ENCODE measurements at regions not wholly inside any gene's neighbourhood (a gene's known extent, or its start where the extent isn't known, plus 50 kb on each side); places are given as distances from the start of the nearest gene placed in this dataset.

DNA sequence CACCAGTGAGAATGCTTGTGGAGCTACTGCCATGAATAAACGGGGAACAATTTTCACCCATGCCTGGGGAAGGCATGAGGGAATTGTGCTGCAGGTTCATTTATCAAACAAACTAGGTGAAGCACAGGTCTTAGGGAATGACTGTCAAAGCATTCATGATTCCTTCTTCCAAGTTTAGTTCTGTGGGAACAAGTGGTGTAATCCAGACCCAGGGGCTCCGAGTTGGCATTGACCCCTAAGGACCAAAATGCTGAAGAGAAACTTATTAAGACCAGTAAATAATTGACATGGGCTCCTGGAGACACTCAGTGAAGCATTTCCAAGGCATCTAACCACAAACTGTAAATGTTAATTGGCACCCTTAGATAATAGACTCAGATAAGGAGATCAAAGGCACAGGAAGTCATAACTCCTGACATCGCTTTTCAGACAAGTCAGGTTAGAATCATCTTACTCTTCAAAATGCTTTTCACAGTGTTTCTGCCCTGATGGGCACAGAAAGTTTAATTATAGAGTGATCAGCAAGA, 96.9 kb downstream of the SPP2 start:
- TF ChIP-seq, protein P1, sequence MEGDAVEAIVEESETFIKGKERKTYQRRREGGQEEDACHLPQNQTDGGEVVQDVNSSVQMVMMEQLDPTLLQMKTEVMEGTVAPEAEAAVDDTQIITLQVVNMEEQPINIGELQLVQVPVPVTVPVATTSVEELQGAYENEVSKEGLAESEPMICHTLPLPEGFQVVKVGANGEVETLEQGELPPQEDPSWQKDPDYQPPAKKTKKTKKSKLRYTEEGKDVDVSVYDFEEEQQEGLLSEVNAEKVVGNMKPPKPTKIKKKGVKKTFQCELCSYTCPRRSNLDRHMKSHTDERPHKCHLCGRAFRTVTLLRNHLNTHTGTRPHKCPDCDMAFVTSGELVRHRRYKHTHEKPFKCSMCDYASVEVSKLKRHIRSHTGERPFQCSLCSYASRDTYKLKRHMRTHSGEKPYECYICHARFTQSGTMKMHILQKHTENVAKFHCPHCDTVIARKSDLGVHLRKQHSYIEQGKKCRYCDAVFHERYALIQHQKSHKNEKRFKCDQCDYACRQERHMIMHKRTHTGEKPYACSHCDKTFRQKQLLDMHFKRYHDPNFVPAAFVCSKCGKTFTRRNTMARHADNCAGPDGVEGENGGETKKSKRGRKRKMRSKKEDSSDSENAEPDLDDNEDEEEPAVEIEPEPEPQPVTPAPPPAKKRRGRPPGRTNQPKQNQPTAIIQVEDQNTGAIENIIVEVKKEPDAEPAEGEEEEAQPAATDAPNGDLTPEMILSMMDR (IDR thresholded peaks at IDR 0.05): no peak
- TF ChIP-seq POLR2A (IDR thresholded peaks at IDR 0.05): no peak
- TF ChIP-seq POLR2AphosphoS5 (IDR thresholded peaks at IDR 0.05): no peak
- no peak for TF ChIP-seq EP300 (IDR thresholded peaks at IDR 0.05; ENCODE audit: low read depth)

All from transverse colon (tissue), 4 donors.